Activated CD8-positive, alpha-beta T cell treated with anti-CD3 and anti-CD28 coated beads for 36 hours (primary cell): ENCODE measurements at regions not wholly inside any gene's neighbourhood (a gene's known extent, or its start where the extent isn't known, plus 50 kb on each side); places are given as distances from the start of the nearest gene placed in this dataset.

Experiments used
- ATAC-seq: fragments of 200-7000 bp; cut with Tn5 transposase; one replicate; pipeline ENCODE4 v1.10.0; 2021; ENCODE audit warnings: mild to moderate bottlenecking, moderate library complexity
- CTCF ChIA-PET: fragments of 350-600 bp; sonication (Branson Sonifier 250); formaldehyde crosslinking; loops from one replicate; lab custom pipeline; 2021; ENCODE audit warnings: antibody characterized with exemption; lab: Charles Lee
- POLR2A ChIA-PET: fragments of 350-600 bp; sonication (Branson Sonifier 250); formaldehyde crosslinking; loops from one replicate; lab custom pipeline; 2021; ENCODE audit warnings: antibody characterized with exemption; lab: Charles Lee
- DNase-seq: peaks from one replicate; pipeline ENCODE4 v3.0.0-alpha.2; 2020
- H3K27ac Mint-ChIP-seq: one replicate; pipeline ENCODE4 v1.8.0; 2021; ENCODE audit warnings: mild to moderate bottlenecking, mixed read lengths
- H3K27me3 Mint-ChIP-seq: one replicate; pipeline ENCODE4 v1.8.0; 2021; ENCODE audit warnings: mixed read lengths
- H3K36me3 Mint-ChIP-seq: one replicate; pipeline ENCODE4 v1.8.0; 2021; ENCODE audit warnings: low read depth, mixed read lengths
- H3K4me1 Mint-ChIP-seq: one replicate; pipeline ENCODE4 v1.8.0; 2021; ENCODE audit warnings: low read depth, mixed read lengths
- H3K4me3 Mint-ChIP-seq: one replicate; pipeline ENCODE4 v1.8.0; 2021; ENCODE audit warnings: mild to moderate bottlenecking, moderate library complexity, mixed read lengths
- H3K9me3 Mint-ChIP-seq: one replicate; pipeline ENCODE4 v1.8.0; 2021; ENCODE audit warnings: mixed read lengths
- intact Hi-C: fragments of 100-400 bp; cut with micrococcal nuclease; formaldehyde crosslinking; loops from one replicate; pipeline ENCODE4 v1.10.0; 2022
- TF ChIP-seq, protein P1 (sequence below): fragments of 200-600 bp; IDR thresholded peaks from one replicate; pipeline ENCODE4 v1.8.0; 2022; ENCODE audit warnings: antibody characterized with exemption, mild to moderate bottlenecking

- no peaks in the 10 kb centered on the region for H3K36me3 Mint-ChIP-seq
- ATAC-seq: no peak
Observed at GRCh38 chr11:130650456-130651030, 202.1 kb downstream of the ADAMTS15 start.

GRCh38 chr11:130651066-130651855 is 202.8 kb downstream of the ADAMTS15 start:
- no peaks in the 10 kb centered on the region for H3K27me3 Mint-ChIP-seq
- no peak overlapping the region for H3K4me3 Mint-ChIP-seq
- H3K36me3 Mint-ChIP-seq: no peaks in the 10 kb centered on the region
- ChIA-PET POLR2A (no interaction called here), CTCF (interaction anchor here (0.9 kb wide), 1 partner anchor 211 kb away, joined by 3 read pairs; no protein-coding TSS in a partner anchor)
- ATAC-seq: no peak
- H3K9me3 Mint-ChIP-seq: no peaks in the 10 kb centered on the region
- TF ChIP-seq, protein P1, sequence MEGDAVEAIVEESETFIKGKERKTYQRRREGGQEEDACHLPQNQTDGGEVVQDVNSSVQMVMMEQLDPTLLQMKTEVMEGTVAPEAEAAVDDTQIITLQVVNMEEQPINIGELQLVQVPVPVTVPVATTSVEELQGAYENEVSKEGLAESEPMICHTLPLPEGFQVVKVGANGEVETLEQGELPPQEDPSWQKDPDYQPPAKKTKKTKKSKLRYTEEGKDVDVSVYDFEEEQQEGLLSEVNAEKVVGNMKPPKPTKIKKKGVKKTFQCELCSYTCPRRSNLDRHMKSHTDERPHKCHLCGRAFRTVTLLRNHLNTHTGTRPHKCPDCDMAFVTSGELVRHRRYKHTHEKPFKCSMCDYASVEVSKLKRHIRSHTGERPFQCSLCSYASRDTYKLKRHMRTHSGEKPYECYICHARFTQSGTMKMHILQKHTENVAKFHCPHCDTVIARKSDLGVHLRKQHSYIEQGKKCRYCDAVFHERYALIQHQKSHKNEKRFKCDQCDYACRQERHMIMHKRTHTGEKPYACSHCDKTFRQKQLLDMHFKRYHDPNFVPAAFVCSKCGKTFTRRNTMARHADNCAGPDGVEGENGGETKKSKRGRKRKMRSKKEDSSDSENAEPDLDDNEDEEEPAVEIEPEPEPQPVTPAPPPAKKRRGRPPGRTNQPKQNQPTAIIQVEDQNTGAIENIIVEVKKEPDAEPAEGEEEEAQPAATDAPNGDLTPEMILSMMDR: no peak
- DNase-seq: no peak
- intact Hi-C loops: no loop called here
- no peaks in the 10 kb centered on the region for H3K4me1 Mint-ChIP-seq
- H3K27ac Mint-ChIP-seq: no peak overlapping the region

More at GRCh38 chr11:130650456-130651030, 202.1 kb downstream of the ADAMTS15 start:
- no peak overlapping the region for H3K27ac Mint-ChIP-seq
- ChIA-PET POLR2A (no interaction called here), CTCF (interaction anchor here (0.9 kb wide), 1 partner anchor 211 kb away, joined by 3 read pairs; no protein-coding TSS in a partner anchor)
- intact Hi-C loops: no loop called here
- H3K4me3 Mint-ChIP-seq: no peak overlapping the region
- DNase-seq: no peak
- TF ChIP-seq, protein P1: no peak
- no peaks in the 10 kb centered on the region for H3K9me3 Mint-ChIP-seq
- H3K4me1 Mint-ChIP-seq: no peaks in the 10 kb centered on the region
- H3K27me3 Mint-ChIP-seq: no peaks in the 10 kb centered on the region

DNA sequence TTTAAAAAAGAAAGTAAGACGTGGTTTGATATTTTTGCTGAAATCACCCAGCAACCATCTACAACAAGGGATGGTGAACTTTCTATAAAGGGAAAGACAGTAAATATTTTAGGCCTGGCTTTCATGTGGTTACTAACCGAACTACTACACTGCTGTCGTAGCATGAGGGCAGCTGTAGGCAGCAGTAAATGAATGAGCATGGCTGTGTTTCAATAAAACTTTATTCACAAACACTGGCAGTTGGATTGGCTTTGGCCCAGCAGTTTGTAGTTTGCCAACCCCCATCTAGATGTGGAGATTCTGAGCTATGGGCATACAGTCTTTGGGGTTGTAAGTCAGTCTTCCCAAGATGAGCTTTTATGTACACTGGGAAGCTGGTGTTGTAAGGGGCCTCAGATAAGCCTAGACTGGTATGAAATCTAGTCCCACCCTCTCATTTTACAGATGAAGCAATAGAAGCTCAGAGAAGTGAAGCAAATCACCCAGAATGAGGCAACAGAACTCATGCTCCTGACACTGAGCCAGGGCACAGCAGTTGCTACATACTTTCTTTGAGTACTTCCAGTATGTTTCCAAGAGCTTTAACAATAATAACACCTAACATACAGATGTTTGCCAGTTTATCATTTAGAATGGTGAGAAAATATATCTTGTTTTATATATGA is 204.4 kb downstream of the ADAMTS15 start:
- CTCF ChIA-PET: no interaction called here
- POLR2A ChIA-PET: interaction anchor here (1.0 kb wide), 1 partner anchor 239 kb away, joined by 3 read pairs; no protein-coding TSS in a partner anchor
- no peaks in the 10 kb centered on the region for H3K27me3 Mint-ChIP-seq
- no peak for ATAC-seq
- H3K9me3 Mint-ChIP-seq: no peaks in the 10 kb centered on the region
- H3K4me1 Mint-ChIP-seq: no peaks in the 10 kb centered on the region
- H3K27ac Mint-ChIP-seq: no peak overlapping the region
- H3K4me3 Mint-ChIP-seq: no peak overlapping the region
- intact Hi-C loops: no loop called here
- no peaks in the 10 kb centered on the region for H3K36me3 Mint-ChIP-seq
- DNase-seq: no peak
- TF ChIP-seq, protein P1: no peak

GRCh38 chr11:130653838-130654636 is 205.6 kb downstream of the ADAMTS15 start:
- H3K36me3 Mint-ChIP-seq: no peaks in the 10 kb centered on the region
- no peak overlapping the region for H3K4me3 Mint-ChIP-seq
- intact Hi-C loops: no loop called here
- H3K4me1 Mint-ChIP-seq: no peaks in the 10 kb centered on the region
- TF ChIP-seq, protein P1: no peak
- ATAC-seq: no peak
- ChIA-PET POLR2A (interaction anchor here (1.0 kb wide), 1 partner anchor 238 kb away, joined by 3 read pairs; no protein-coding TSS in a partner anchor), CTCF (interaction anchor here (1.3 kb wide), 1 partner anchor 208 kb away, joined by 3 read pairs; no protein-coding TSS in a partner anchor)
- H3K27me3 Mint-ChIP-seq: no peaks in the 10 kb centered on the region
- DNase-seq: no peak
- H3K27ac Mint-ChIP-seq: no peak overlapping the region
- H3K9me3 Mint-ChIP-seq: peaks cover 5% of the 10 kb centered on the region
